GM18868 (cell line): ENCODE measurements at regions not wholly inside any gene's neighbourhood (a gene's known extent, or its start where the extent isn't known, plus 50 kb on each side); places are given as distances from the start of the nearest gene placed in this dataset.

Experiments
- ATAC-seq: cut with Tn5 transposase; IDR thresholded peaks from one replicate; pipeline ENCODE4 v1.9.1; 2021; ENCODE audit warnings: mild to moderate bottlenecking, moderate library complexity; ENCODE audit not compliant: unreplicated experiment

DNA sequence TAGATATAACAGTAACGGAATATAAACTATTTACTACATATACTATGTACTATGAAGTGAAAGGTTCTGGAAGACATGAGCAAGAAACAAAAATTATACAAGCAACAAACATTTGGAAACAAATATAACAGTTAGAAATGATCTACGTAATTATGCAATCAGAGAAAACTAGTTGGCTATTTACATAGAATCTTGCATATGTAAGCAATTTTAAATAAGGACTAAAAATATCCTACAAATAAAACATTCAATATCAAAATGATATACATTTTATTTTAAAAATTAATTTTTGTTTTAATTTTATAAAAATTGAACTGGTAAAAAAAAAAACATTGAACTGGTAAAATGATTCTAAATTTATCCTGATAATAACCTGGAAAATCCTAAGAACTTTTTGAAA, 642.5 kb upstream of the PCDH10 start:
- no peak for ATAC-seq

DNA sequence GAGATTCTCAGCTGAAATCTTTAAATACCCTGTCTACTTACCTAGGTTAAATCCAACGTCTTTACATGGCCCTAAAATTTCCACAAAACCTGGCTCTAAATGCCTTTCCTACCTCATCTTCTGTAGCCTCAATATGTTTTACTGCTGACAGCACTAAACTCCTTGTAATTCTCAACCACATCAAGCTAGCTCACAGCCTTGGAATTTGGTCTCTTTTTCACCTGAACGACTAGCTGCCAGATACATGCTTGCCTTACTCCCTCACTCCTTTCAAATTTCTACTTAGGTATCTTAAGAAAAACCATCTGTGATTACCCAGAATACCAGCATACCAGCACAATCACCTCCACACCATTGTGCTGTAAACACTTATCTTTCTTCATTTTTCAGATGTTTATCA, 635.6 kb upstream of the PCDH10 start:
- ATAC-seq = no peak

- no peak for ATAC-seq
Measured at GRCh38 chr4:132526652-132527051, 622.4 kb upstream of the PCDH10 start.

GRCh38 chr4:132527817-132528216, 621.3 kb upstream of the PCDH10 start:
- ATAC-seq = no peak

DNA sequence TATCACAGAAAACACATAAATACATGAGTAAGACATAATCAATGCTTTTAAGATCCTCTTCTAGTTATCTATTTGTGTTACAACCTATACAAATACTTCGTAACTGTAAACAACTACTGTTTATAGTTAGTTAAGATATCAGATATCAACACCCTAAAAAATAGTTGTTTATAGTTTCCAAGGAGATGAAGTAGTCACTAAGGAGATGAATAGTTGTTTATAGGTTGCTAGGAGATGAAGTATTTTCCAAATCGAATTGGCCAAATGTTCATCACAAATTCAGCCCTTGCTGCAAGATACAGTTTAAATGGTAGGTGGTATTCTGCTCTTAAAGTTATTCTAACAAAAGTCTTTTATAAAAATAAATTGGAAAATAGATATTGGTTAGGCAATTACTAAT, 618.2 kb upstream of the PCDH10 start:
- ATAC-seq = no peak

DNA sequence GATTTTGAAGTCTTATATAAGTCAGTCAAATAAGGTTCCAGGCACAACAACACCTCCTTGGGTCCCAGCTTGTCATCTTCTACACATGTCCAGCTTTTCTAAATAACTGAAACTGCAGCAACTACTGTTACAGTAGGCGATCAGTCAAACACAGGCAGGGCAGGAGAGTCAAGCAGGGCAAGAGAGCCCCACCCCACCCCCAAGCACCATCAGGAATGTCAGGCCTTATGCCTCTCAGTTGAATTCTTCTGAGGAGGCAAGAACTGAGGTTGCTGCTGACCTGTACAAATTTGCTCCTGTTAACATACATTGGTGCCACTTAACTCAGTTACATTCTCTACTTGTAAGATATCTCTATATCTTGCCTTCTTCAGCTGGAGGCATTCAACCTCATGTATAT, 608.8 kb upstream of the PCDH10 start:
- ATAC-seq = no peak

DNA sequence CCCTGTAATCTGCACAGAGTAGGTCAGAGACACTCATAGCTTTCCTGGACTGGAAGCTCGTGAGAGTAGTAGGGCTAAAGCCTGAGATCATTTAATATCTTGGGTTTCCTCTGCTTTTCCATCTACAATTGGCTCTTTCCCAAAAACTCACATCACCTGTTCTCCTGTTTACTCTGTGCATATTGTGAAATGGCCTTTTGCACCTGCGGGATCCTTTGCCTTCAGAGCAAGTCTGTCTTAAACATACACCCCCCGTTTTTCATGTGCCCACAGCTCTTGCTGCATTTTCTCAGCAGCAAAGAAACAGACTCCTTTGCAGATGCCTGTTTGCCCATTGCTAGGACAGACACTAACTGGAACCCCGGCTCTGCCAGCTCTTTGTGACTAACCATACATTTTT, 608.3 kb upstream of the PCDH10 start:
- ATAC-seq = no peak

DNA sequence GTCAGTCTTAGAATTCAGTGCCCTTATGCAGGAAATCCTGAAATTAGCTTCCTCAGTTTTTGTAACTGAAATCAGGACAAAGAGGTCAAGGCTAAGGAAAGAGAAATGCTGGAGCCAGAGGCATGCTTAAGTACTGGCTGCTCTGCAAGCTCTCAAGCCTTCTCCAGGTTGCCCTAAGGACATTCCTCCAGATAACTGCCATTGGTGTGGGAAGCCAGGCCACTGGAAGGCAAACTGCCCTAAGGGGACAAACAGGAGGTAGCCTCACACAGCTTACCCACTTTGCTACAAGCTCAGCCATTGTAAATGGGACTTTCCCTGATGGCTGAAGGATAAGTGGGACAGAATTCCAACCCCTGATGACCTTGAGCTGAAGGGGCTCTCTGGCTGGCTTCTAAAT, 606.9 kb upstream of the PCDH10 start:
- no peak for ATAC-seq

DNA sequence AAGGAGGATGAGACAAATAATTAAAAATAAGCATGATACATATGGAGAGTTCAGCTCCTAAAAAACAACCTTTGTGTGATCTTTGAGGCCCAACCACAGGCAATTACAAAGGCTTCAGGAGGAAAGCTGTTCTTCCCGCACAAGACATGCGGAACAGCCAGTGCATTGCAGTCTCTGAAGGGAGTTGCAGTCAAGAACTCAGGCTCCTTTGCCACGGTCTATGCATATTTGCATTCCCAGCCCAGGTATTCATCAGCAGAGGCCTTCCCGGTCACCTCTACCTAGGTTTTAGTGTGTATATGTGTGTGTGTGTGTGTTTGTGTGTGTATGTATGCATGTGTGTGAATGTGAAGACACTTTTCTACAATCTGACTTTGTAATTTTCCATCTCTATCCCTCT, 600.6 kb upstream of the PCDH10 start:
- ATAC-seq = no peak

DNA sequence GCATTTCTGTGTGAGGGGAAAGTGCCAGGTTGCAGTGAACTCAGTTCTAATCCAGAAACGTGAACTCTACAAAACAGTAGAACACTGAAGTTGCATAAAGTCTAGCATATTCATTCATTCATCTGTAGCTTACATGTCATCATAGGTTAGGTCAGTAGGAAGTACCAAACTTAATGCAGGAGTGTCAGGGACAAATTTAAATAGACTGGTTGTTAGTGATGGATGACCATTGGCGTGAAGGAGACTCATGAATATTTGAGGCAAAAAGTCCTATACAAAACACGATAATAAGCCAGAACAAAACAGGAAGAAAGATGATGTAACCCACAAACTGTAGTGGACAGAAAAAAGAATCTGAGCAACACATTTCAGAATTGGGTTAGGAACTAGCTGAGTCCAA, 592.8 kb upstream of the PCDH10 start:
- ATAC-seq = no peak

GRCh38 chr4:132557660-132558059, 591.4 kb upstream of the PCDH10 start:
- no peak for ATAC-seq

DNA sequence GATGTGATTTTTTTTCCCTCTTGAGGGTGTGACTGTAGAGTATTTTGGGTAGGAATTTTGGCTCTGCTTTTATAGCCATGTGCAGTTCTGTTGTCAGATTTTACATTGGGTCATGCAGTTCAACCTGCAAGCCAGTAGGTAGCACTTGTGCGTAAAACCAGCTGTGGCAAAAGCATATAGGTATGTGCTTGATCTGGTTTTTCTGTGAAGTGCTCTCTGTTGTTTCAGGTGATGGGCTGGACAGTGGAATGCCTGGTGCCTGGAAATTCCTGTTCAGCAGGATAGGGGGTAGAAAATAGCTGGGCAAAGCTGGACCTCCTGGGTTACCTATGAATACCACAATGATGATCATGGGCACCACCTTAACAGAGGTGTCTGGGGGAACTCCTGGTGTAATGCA, 584.2 kb upstream of the PCDH10 start:
- ATAC-seq = no peak

DNA sequence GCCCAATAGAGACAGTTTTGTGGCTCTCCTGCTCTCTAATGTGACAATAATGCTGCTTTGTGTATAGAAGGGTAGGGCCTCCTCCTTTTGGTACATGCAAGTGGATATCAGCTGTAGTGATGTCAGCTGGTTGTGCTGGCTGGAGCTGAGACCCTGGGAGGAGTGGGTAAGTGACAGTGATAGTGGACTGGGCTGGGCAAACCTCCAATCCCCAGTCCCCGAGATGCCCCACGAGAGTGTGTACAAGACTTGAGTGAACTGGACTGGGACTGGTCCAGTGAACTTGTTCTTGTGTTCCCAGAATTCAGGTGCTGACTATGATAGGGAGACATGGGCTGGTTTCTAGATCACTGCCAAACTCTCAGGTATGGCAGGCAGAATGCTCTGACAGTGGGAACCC, 583.6 kb upstream of the PCDH10 start:
- no peak for ATAC-seq

DNA sequence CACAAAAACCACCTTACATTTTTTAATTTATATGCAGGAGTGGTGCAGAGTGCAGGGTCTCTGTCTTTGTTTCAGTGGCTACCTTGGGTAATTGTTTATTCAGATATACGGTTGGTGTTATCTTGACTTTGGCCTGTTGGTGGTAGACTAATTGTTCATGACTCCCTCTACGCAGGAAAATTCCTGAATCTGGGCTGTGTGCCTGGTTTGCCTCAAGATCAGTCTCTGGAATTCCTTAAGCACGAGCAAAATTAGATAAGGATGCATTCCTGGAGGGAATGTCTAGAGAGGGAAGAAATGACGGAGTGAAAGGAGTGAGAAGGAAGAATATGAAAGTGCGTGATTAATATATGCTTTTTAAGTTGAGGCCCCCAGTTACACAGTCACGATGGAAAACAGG, 576.9 kb upstream of the PCDH10 start:
- no peak for ATAC-seq

GRCh38 chr4:132587626-132588025, 561.5 kb upstream of the PCDH10 start:
- no peak for ATAC-seq

DNA sequence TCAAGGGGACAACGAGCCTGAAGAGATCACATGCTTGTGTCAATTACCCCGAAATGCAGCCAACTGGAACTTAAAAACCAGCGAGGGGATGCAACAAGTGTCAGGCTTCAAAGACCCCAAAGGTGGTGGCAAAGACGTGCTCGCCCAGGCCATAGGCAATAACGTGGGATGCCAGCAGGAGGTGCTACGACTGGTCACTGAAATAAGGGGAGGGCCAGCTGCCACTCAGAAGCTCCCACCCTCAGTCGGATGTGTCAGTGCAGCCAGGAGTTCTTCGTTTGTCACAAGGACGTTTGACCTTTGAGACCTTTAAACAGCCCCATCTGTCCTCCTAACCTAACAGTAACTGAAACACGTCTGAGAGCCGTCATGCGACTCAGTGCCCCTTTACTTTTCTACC, 556.8 kb upstream of the PCDH10 start:
- no peak for ATAC-seq

- no peak for ATAC-seq
Measured at GRCh38 chr4:132592850-132593249, 556.2 kb upstream of the PCDH10 start.

- no peak for ATAC-seq
Measured at GRCh38 chr4:132593717-132594400, 555.2 kb upstream of the PCDH10 start.

DNA sequence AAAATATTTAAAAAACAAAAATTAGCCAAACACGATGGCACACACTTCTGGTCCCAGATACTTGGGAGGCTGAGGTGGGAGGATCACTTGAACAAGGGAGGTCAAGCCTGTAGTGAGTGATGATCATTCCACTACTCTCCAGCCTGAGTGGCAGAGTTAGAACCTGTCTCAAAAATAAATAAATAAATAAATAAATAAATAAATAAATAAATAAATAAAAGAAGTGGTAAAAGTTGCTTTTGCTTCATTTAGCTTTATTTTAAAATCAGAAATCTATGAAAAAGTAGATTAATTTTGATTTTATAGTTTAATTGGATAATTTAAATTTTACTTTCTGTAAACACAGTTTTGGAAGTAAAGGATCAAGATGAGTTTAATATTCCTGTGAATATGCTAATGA, 552.9 kb upstream of the PCDH10 start:
- ATAC-seq = no peak

DNA sequence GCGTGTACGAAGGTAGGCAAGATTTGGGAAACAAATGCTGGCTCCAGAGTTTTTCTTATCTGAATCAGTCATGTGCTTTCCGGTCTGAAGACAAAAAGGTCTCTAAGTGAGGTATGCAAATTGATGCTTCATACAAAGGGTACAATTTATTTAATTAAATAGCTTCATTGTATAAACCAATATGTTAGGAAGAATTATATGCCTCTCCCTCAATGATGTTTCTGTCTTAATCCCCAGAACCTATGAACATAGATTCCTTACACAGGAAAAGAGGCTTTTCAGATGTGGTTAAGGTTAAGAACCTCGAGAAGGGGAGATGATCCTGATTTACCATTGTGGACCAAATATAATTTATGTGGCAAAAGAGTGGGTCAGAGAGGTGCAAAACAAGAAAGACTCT, 543.5 kb upstream of the PCDH10 start:
- no peak for ATAC-seq

DNA sequence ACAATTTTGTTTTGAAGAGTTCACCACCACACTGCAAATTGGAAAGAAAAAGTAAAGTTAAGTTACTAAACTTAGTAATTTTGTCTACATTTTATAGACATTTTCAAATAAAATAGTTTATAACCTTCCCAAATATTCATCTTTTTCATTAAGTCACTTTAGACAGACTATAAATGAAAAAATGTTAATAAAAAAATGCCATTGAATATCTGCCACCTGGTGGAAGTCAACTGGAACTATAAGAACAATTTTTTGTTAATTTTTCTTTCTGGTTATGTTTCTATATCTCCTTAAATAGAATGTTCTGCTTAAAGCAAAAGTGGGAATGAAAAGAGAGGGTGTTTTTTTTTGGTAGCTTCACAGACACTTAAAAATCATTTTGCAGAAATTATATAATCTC, 534.4 kb upstream of the PCDH10 start:
- no peak for ATAC-seq

DNA sequence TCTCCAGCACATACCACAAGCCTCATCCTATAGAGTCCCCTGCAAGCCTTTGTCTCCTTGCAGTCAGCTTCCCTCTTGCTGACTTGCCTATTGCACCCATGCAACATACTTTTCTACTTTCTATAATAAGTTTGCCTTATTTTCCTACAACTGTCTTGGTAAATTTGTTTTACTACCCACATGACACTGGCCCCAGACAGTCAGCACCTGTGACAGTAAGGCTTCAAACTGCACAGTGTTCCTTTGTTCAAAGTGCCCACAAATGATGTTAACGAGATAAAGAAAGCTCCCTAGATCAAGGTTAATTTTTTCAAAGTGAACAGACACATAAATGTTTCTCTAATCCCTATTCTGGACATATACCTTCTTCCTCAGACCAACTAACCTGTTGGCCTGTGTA, 529.1 kb upstream of the PCDH10 start:
- no peak for ATAC-seq

DNA sequence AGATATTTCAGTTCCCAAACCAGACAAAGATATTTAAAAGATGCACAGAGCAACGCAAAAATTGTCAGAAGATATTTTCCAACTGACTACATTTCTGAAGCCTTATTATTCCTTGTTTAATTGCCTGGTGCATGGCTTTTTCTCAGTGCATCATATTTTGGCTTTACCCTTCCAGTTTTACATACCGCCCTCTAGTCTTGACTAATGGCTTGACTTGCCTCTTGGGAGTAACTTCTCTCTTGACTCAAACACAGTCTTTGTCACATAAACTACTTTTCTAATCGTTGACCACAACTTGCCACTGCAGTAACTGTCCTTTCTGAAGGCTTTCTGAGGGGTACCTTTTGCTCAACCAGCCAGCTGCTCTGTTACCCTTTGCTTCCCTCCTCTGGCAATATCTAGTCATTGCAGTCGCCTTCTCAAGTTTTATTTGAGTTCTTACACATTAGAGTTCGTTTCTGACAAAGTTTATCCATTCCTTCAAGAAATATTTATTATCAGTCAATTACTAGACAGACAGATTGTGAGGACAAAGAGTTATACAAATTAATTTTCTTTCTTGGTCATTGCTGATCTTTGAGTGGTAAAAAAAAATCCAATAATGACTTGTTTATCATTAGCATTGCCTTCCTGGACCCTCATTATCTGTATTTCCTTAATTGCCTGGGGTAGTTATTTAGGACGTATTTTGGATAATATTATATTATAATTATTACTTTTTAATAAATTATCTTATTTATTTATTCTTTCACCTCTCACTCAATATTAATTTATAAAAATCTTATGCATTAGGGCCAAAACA, 506.9 kb upstream of the PCDH10 start:
- ATAC-seq = peak; percentile 58
